Hepatocyte (in vitro differentiated cells): ENCODE measurements at regions not wholly inside any gene's neighbourhood (a gene's known extent, or its start where the extent isn't known, plus 50 kb on each side); places are given as distances from the start of the nearest gene placed in this dataset.
A peak's percentile ranks its signal among the peaks of the same experiment; 100 is the strongest.

Source experiments
- DNase-seq: peaks from one replicate; pipeline ENCODE4 v3.0.0-alpha.2; 2016; ENCODE audit warnings: low spot score
- H2AFZ ChIP-seq: fragments of 200-600 bp; sonication (generic); 2 replicates; pipeline ENCODE4 v1.6.0; 2016; ENCODE audit warnings: antibody characterized with exemption, mild to moderate bottlenecking
- H3K27ac ChIP-seq: fragments of 200-600 bp; sonication (generic); 2 replicates; pipeline ENCODE4 v1.5.1; 2016; ENCODE audit warnings: mild to moderate bottlenecking
- H3K27me3 ChIP-seq: fragments of 200-600 bp; sonication (generic); 2 replicates; pipeline ENCODE4 v1.6.1; 2016
- H3K36me3 ChIP-seq: fragments of 200-600 bp; sonication (generic); replicated peaks from 2 replicates; pipeline ENCODE4 v1.5.1; 2016; ENCODE audit warnings: low read depth; ENCODE audit not compliant: insufficient read depth
- H3K4me1 ChIP-seq: fragments of 200-600 bp; sonication (generic); 2 replicates; pipeline ENCODE4 v1.5.1; 2016; ENCODE audit warnings: mild to moderate bottlenecking, moderate library complexity; ENCODE audit not compliant: insufficient read depth
- H3K4me2 ChIP-seq: fragments of 200-600 bp; sonication (generic); 2 replicates; pipeline ENCODE4 v1.6.0; 2016
- H3K4me3 ChIP-seq: fragments of 200-600 bp; sonication (generic); 2 replicates; pipeline ENCODE4 v1.5.1; 2016; ENCODE audit warnings: mild to moderate bottlenecking
- H3K79me2 ChIP-seq: fragments of 200-600 bp; sonication (generic); 2 replicates; pipeline ENCODE4 v1.6.0; 2017; ENCODE audit warnings: mild to moderate bottlenecking
- H3K9me2 ChIP-seq: fragments of 200-600 bp; sonication (generic); replicated peaks from 2 replicates; pipeline ENCODE4 v1.6.0; 2017; ENCODE audit warnings: mild to moderate bottlenecking; ENCODE audit not compliant: insufficient read depth
- H3K9me3 ChIP-seq: fragments of 200-600 bp; sonication (generic); 2 replicates; pipeline ENCODE4 v1.5.1; 2016; ENCODE audit warnings: low read depth, mild to moderate bottlenecking
- H4K20me1 ChIP-seq: fragments of 200-600 bp; sonication (generic); 2 replicates; pipeline ENCODE4 v1.6.0; 2016; ENCODE audit warnings: mild to moderate bottlenecking; ENCODE audit not compliant: insufficient read depth, poor library complexity, severe bottlenecking
- EZH2 ChIP-seq: fragments of 200-600 bp; sonication (generic); IDR thresholded peaks from 2 replicates; pipeline ENCODE4 v1.6.1; 2016; ENCODE audit warnings: antibody characterized with exemption, mild to moderate bottlenecking, borderline replicate concordance
- EZH2phosphoT487 ChIP-seq: fragments of 200-600 bp; sonication (generic); IDR thresholded peaks from one replicate; pipeline ENCODE4 v1.6.1; 2018; ENCODE audit warnings: antibody characterized with exemption, mild to moderate bottlenecking, low read depth, moderate library complexity; ENCODE audit not compliant: unreplicated experiment, severe bottlenecking
- WGBS: methylation state at CpG from one replicate; pipeline ENCODE4 v1.1.6; 2016; ENCODE audit warnings: low lambda C conversion rate; ENCODE audit errors: missing lambda C conversion rate; 5-methylcytosine and 5-hydroxymethylcytosine counted together
- TF ChIP-seq, protein P1 (sequence below): fragments of 200-600 bp; sonication (generic); IDR thresholded peaks from 2 replicates; pipeline ENCODE4 v1.5.1; 2016; ENCODE audit warnings: antibody characterized with exemption, mild to moderate bottlenecking; ENCODE audit not compliant: poor library complexity

DNA sequence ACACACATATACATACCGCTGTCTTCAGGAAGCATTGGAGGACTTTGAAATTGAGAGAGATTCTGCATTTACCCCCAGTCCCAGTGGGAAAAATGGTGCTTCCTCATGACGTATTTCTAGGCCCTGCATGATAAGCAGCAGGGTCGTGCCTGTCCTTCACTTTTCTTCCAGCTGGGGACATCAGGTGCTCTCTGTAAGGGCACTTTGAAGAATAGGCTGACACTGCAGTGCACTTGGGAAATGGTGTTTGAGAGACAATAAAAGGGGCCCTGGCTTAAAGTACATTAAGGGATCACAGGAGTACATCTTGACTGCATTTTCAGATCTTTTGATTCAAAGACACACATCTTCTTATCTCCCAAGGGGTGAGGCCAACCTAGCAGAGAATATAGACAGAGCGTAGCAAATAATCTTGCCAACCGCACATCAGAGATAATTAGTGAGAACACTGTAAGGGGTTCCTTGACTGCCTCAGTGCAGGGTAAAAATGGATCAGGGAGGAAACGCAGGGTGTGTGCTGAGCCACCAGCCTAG lies 437.9 kb downstream of the CSNK1G3 start:
- Histone ChIP-seq H3K4me1 (no peaks in the 10 kb centered on the region), H3K79me2 (no peaks in the 10 kb centered on the region), H3K4me3 (no peak overlapping the region), H3K27me3 (no peaks in the 10 kb centered on the region), H2AFZ (no peak overlapping the region), H3K4me2 (no peak overlapping the region), H3K27ac (no peak overlapping the region), H3K36me3 (no peaks in the 10 kb centered on the region), H4K20me1 (no peaks in the 10 kb centered on the region), H3K9me3 (no peaks in the 10 kb centered on the region), H3K9me2 (no peaks in the 10 kb centered on the region)
- DNase-seq = peak; percentile 23
- TF ChIP-seq, protein P1, sequence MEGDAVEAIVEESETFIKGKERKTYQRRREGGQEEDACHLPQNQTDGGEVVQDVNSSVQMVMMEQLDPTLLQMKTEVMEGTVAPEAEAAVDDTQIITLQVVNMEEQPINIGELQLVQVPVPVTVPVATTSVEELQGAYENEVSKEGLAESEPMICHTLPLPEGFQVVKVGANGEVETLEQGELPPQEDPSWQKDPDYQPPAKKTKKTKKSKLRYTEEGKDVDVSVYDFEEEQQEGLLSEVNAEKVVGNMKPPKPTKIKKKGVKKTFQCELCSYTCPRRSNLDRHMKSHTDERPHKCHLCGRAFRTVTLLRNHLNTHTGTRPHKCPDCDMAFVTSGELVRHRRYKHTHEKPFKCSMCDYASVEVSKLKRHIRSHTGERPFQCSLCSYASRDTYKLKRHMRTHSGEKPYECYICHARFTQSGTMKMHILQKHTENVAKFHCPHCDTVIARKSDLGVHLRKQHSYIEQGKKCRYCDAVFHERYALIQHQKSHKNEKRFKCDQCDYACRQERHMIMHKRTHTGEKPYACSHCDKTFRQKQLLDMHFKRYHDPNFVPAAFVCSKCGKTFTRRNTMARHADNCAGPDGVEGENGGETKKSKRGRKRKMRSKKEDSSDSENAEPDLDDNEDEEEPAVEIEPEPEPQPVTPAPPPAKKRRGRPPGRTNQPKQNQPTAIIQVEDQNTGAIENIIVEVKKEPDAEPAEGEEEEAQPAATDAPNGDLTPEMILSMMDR = peak; percentile 15
- TF ChIP-seq EZH2phosphoT487 (no peak), EZH2 (no peak)
- 58% methylated on average over 6 of the region's 6 CpGs for WGBS

DNA sequence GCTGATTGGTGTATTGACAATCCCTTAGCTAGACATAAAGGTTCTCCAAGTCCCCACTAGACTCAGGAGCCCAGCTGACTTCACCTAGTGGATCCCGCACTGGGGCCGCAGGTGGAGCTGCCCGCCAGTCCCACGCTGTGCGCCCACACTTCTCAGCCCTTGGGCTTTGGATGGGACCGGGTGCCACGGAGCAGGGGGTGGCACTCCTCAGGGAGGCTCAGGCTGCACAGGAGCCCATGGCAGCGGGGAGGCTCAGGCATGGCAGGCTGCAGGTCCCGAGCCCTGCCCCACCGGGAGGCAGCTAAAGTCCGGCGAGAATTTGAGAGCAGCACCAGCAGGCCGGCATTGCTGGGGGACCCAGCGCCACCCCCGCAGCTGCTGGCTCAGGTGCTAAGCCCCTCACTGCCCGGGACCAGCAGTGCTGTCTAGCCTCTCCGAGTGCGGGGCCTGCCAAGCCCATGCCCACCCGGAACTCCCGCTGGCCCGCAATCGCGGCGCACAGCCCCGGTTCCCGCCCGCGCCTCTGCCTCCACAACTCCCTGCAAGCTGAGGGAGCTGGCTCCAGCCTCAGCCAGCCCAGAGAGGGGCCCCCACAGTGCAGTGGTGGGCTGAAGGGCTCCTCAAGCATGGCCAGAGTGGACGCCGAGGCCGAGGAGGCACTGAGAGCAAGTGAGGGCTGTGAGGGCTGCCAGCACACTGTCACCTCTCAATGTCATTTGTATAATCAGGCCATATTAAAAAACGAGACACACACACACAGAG lies 437.2 kb downstream of the CSNK1G3 start:
- Histone ChIP-seq H3K4me2 (no peak overlapping the region), H3K9me3 (no peaks in the 10 kb centered on the region), H4K20me1 (no peaks in the 10 kb centered on the region), H3K36me3 (no peaks in the 10 kb centered on the region), H2AFZ (no peak overlapping the region), H3K27me3 (no peaks in the 10 kb centered on the region), H3K9me2 (no peaks in the 10 kb centered on the region), H3K27ac (no peak overlapping the region), H3K4me3 (no peak overlapping the region), H3K4me1 (no peaks in the 10 kb centered on the region), H3K79me2 (no peaks in the 10 kb centered on the region)
- DNase-seq = no peak
- no peak for TF ChIP-seq EZH2phosphoT487
- TF ChIP-seq, protein P1 = no peak
- no peak for TF ChIP-seq EZH2
- WGBS = 98% methylated on average over 31 of the region's 32 CpGs

DNA sequence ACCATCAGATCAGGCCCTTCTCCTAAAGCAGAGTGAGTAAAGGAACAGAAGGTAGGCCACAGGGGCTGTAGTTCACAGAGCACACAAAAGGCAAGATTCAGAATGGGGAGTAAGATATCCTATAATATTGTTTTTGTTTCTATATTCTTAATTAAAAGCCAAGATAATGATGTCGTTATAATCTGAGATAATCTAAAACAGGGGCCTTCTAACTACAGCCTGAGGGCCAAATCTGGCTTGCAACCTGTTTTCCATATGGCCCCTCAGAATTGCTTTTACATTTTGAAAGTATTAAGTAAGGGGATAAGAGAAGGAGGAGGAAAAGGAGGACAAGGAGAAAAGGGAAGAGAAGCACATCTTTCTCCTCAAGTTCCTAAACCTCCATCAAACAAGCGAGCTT lies 435.8 kb downstream of the CSNK1G3 start:
- Histone ChIP-seq H3K4me1 (no peaks in the 10 kb centered on the region), H3K27me3 (no peaks in the 10 kb centered on the region), H3K79me2 (no peaks in the 10 kb centered on the region), H2AFZ (no peak overlapping the region), H3K9me3 (no peaks in the 10 kb centered on the region), H3K4me2 (no peak overlapping the region), H3K9me2 (no peaks in the 10 kb centered on the region), H3K4me3 (no peak overlapping the region), H3K27ac (no peak overlapping the region), H3K36me3 (no peaks in the 10 kb centered on the region), H4K20me1 (no peaks in the 10 kb centered on the region)
- DNase-seq = no peak
- TF ChIP-seq EZH2phosphoT487 = no peak
- TF ChIP-seq, protein P1 = no peak
- TF ChIP-seq EZH2 = no peak
- 81% methylated on average over 2 of the region's 2 CpGs for WGBS
